GM12872 (cell line): ENCODE measurements at regions not wholly inside any gene's neighbourhood (a gene's known extent, or its start where the extent isn't known, plus 50 kb on each side); places are given as distances from the start of the nearest gene placed in this dataset.
A peak's percentile ranks its signal among the peaks of the same experiment; 100 is the strongest.

ENCODE experiments used
- TF ChIP-seq, protein P1 (sequence below): IDR thresholded peaks from 3 replicates; pipeline ENCODE4 v1.5.1; 2011; ENCODE audit warnings: low read depth, mild to moderate bottlenecking, low read length, moderate library complexity; ENCODE audit not compliant: insufficient read depth

DNA sequence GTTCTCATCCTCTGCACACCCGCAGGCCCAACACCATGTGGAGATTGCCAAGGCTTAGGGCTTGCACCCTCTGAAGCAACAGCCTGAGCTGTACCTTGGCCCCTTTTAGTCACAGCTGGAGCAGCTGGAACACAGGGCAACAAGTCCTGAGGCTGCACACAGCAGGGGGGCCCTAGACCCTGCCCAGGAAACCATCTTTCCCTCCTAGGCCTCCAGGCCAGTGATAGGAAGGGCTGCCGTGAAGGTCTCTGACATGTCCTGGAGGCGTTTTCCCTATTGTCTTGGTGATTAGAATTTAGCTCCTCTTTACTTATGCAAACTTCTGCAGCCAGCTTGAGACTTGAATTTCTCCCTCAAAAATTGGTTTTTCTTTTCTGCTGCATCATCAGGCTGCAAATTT, 373.5 kb upstream of the CLEC14A start:
- TF ChIP-seq, protein P1, sequence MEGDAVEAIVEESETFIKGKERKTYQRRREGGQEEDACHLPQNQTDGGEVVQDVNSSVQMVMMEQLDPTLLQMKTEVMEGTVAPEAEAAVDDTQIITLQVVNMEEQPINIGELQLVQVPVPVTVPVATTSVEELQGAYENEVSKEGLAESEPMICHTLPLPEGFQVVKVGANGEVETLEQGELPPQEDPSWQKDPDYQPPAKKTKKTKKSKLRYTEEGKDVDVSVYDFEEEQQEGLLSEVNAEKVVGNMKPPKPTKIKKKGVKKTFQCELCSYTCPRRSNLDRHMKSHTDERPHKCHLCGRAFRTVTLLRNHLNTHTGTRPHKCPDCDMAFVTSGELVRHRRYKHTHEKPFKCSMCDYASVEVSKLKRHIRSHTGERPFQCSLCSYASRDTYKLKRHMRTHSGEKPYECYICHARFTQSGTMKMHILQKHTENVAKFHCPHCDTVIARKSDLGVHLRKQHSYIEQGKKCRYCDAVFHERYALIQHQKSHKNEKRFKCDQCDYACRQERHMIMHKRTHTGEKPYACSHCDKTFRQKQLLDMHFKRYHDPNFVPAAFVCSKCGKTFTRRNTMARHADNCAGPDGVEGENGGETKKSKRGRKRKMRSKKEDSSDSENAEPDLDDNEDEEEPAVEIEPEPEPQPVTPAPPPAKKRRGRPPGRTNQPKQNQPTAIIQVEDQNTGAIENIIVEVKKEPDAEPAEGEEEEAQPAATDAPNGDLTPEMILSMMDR = no peak

DNA sequence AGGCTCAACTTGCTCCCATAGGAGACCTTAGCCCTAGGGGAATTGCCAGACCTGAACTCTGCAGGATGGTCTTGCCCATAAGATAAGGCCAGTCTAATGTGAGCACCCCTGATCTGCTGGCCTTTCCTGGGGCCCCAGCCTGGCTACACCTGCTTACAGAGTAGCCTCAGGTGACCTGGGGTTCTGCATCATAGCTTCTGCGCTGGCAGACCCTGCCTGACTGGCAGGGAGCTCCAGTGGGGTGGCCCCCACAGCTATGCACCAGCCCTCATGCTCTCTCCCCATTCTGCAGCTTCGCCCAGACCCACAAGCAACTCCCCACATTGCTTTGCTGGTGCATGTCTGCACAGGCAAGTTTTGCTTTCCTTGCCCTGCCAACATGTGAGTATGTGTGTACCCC, 371.3 kb upstream of the CLEC14A start:
- TF ChIP-seq, protein P1 = no peak

DNA sequence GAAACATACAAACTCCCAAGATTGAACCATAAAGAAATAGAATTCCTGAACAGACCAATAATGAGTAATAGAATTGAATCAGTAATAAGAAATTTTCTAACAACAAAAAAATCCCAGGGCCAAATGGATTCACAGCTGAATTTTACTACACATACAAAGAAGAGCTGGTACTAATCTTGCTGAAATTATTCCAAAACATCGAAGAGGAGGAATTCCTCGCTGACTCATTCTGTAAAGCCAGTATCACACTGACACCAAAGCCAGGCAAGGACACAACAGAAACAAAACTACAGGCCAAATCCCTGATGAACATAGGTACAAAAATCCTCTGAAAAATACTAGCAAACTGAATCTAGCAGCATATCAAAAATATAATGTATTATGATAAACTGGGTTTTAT, 367.8 kb upstream of the CLEC14A start:
- TF ChIP-seq, protein P1 = no peak

DNA sequence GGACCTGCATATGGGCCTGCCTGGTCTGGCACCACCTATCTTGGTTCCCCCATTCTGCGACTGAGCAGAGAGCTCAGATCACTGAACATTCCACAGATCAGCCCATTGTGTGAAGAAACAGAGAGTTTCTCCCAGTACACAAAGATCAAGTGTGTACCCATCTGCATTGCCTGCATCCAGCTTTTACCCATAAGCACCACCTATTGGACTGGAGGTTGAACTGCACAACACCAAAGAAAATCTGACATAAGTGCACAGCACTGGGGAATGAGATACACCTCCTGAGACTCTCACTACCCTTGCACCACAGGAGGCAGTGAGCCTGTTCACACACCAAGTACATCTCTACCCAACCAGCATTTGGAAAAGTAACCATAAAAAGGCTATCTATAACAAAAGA, 362.6 kb upstream of the CLEC14A start:
- TF ChIP-seq, protein P1 = peak; percentile 58

DNA sequence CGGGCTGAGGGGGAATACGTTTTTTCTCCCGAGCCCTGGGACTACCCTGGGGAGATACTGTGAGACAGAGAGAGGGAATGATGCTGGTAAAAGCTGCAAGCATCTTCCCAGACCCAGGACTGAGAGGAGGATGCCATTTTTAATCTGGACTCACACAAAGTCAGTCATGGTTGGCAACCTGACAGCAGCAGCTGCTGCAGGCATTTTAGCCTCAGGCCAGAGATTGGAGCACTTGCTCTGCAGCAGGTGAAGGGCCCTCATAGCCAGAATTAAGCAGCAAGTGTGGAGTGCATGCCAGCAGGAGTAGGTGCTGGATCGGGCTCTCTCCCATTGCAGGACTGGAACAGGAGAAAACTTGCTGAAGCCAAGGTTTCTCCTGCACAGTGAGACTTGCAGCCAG, 361.1 kb upstream of the CLEC14A start:
- TF ChIP-seq, protein P1 = no peak

DNA sequence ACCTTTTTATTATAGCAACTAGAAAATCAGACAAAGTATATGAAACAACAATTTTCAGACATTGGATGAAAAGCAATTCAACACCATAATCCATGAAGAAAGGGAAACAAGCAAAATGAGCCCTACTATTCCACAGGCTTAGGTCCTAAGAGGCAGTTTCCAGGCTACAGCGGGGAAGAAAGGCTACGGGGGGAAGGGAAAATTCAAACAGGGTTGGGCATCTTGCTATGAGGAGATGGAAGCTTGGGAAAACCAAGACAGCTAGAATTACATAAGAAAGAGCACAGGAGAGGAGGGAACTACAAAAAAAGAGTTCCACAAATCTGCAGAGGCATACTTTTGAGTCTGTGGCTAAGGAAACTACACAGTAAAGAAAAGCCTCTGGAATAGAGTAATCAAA, 356.0 kb upstream of the CLEC14A start:
- TF ChIP-seq, protein P1 = no peak

DNA sequence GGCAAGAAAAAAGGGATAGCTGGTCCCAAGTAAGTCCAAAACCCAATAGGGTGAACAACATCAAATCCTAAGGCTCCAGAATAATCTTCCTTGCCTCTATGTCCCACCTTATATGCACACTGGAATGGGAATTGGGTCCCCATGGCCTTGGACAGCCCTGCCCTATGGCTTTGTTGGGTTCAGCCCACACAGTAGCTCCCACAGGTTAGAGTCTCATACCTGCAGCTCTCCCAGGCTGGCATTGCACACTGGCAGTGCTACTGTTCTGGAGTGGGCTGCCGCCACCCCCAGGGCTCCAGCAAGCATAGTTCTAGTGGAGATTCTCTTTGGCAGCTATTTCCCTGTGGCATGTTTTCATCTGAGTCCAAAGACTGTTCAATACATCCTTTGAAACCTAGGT, 352.4 kb upstream of the CLEC14A start:
- TF ChIP-seq, protein P1 = no peak
